MCF 10A (cell line): ENCODE measurements at regions not wholly inside any gene's neighbourhood (a gene's known extent, or its start where the extent isn't known, plus 50 kb on each side); places are given as distances from the start of the nearest gene placed in this dataset.

ENCODE experiments used
- BruUV-seq: library from RNA; stranded (reverse); fragments of 400-500 nt; replicated peaks from 2 replicates; lab custom pipeline; 2021; lab: Mats Ljungman, UMichigan
- CTCF ChIA-PET: fragments of 300-600 bp; sonication (Branson Sonifier 250); formaldehyde crosslinking; extraction: SDS; loops from one replicate; lab custom pipeline; 2021; ENCODE audit warnings: antibody characterized with exemption, inconsistent platforms; lab: Yijun Ruan, JAX
- POLR2A ChIA-PET: fragments of 300-600, 350-650 bp; sonication (Branson Sonifier 250); formaldehyde crosslinking; extraction: SDS; loops from one replicate; lab custom pipeline; 2020; ENCODE audit warnings: antibody characterized with exemption, inconsistent platforms; lab: Yijun Ruan, JAX
- DNase-seq: peaks from one replicate; pipeline ENCODE4 v3.0.0-alpha.2; 2018; ENCODE audit not compliant: unreplicated experiment
- H3K27ac Mint-ChIP-seq: one replicate; pipeline ENCODE4 v1.8.0; 2022; ENCODE audit warnings: mild to moderate bottlenecking, low read depth, mixed read lengths; ENCODE audit not compliant: unreplicated experiment
- H3K27me3 Mint-ChIP-seq: one replicate; pipeline ENCODE4 v1.8.0; 2022; ENCODE audit warnings: mixed read lengths; ENCODE audit not compliant: insufficient read depth, unreplicated experiment
- H3K36me3 Mint-ChIP-seq: one replicate; pipeline ENCODE4 v1.8.0; 2022; ENCODE audit warnings: mild to moderate bottlenecking, moderate library complexity, mixed read lengths; ENCODE audit not compliant: insufficient read depth, unreplicated experiment
- H3K4me1 Mint-ChIP-seq: one replicate; pipeline ENCODE4 v1.8.0; 2022; ENCODE audit warnings: mixed read lengths; ENCODE audit not compliant: insufficient read depth, unreplicated experiment
- H3K4me3 Mint-ChIP-seq: one replicate; pipeline ENCODE4 v1.8.0; 2022; ENCODE audit warnings: mild to moderate bottlenecking, moderate library complexity, mixed read lengths; ENCODE audit not compliant: unreplicated experiment
- H3K9me3 Mint-ChIP-seq: one replicate; pipeline ENCODE4 v1.8.0; 2022; ENCODE audit warnings: mixed read lengths; ENCODE audit not compliant: unreplicated experiment
- CTCF ChIP-seq: fragments of 200-600 bp; IDR thresholded peaks from one replicate; pipeline ENCODE4 v1.8.0; 2022; ENCODE audit warnings: antibody characterized with exemption, mild to moderate bottlenecking; ENCODE audit not compliant: unreplicated experiment
- intact Hi-C: fragments of 100-400 bp; cut with micrococcal nuclease; formaldehyde crosslinking; loops from 2 replicates; pipeline ENCODE4 v1.14.1; 2022

GRCh38 chr6:155589190-155589589 is 133.6 kb upstream of the NOX3 start:
- Mint-ChIP-seq H3K27me3 (peaks cover 25% of the 10 kb centered on the region), H3K27ac (no peak overlapping the region), H3K9me3 (no peaks in the 10 kb centered on the region), H3K4me3 (no peak overlapping the region), H3K4me1 (no peaks in the 10 kb centered on the region), H3K36me3 (no peaks in the 10 kb centered on the region)
- no peak for DNase-seq
- TF ChIP-seq CTCF: no peak
- CTCF ChIA-PET: interaction anchor here (0.6 kb wide), 1 partner anchor 57 kb away, joined by 3 read pairs; no protein-coding TSS in a partner anchor
- POLR2A ChIA-PET: interaction anchor here (1.1 kb wide), 1 partner anchor 9 kb away, joined by 5 read pairs; no protein-coding TSS in a partner anchor
- no TSS peak for BruUV-seq
- intact Hi-C loops: no loop called here

GRCh38 chr6:155587817-155588216 is 132.2 kb upstream of the NOX3 start:
- Mint-ChIP-seq H3K4me3 (no peak overlapping the region), H3K27me3 (peaks cover 25% of the 10 kb centered on the region), H3K36me3 (no peaks in the 10 kb centered on the region), H3K27ac (no peak overlapping the region), H3K4me1 (no peaks in the 10 kb centered on the region), H3K9me3 (no peaks in the 10 kb centered on the region)
- ChIA-PET CTCF (interaction anchor here (0.6 kb wide), 2 partner anchors 136 to 576 kb away, joined by 3 read pairs; no protein-coding TSS in a partner anchor), POLR2A (interaction anchor here (0.6 kb wide), 1 partner anchor 103 kb away, joined by 3 read pairs; no protein-coding TSS in a partner anchor)
- no peak for TF ChIP-seq CTCF
- intact Hi-C loops: no loop called here
- no peak for DNase-seq
- no TSS peak for BruUV-seq

- BruUV-seq: no TSS peak
- Mint-ChIP-seq H3K9me3 (no peaks in the 10 kb centered on the region), H3K4me3 (no peak overlapping the region), H3K27me3 (peaks cover 25% of the 10 kb centered on the region), H3K27ac (no peak overlapping the region), H3K36me3 (no peaks in the 10 kb centered on the region), H3K4me1 (no peaks in the 10 kb centered on the region)
- DNase-seq: no peak
- CTCF ChIA-PET: no interaction called here
- POLR2A ChIA-PET: no interaction called here
- intact Hi-C loops: no loop called here
- TF ChIP-seq CTCF: no peak
Measured at GRCh38 chr6:155586090-155586489, 130.5 kb upstream of the NOX3 start.

GRCh38 chr6:155584006-155584405 is 128.4 kb upstream of the NOX3 start:
- Mint-ChIP-seq H3K4me1 (no peaks in the 10 kb centered on the region), H3K36me3 (no peaks in the 10 kb centered on the region), H3K27ac (no peak overlapping the region), H3K4me3 (no peak overlapping the region), H3K27me3 (peaks cover 11% of the 10 kb centered on the region), H3K9me3 (no peaks in the 10 kb centered on the region)
- intact Hi-C loops: no loop called here
- no peak for TF ChIP-seq CTCF
- no TSS peak for BruUV-seq
- no peak for DNase-seq
- ChIA-PET CTCF (no interaction called here), POLR2A (no interaction called here)
